ENCODE measurements at regions not wholly inside any gene's neighbourhood (a gene's known extent, or its start where the extent isn't known, plus 50 kb on each side); places are given as distances from the start of the nearest gene placed in this dataset.

GRCh38 chr3:70899816-70900215 is 587.4 kb upstream of the MDFIC2 start:
- DNase-seq (ENCODE audit: low spot score) = no peak

- no peak for DNase-seq (ENCODE audit: low spot score)
Measured at GRCh38 chr3:70890020-70890394, 577.6 kb upstream of the MDFIC2 start.

- peak; percentile 16 for DNase-seq (ENCODE audit: low spot score)
Measured at GRCh38 chr3:70889162-70890019, 577.0 kb upstream of the MDFIC2 start.

DNA sequence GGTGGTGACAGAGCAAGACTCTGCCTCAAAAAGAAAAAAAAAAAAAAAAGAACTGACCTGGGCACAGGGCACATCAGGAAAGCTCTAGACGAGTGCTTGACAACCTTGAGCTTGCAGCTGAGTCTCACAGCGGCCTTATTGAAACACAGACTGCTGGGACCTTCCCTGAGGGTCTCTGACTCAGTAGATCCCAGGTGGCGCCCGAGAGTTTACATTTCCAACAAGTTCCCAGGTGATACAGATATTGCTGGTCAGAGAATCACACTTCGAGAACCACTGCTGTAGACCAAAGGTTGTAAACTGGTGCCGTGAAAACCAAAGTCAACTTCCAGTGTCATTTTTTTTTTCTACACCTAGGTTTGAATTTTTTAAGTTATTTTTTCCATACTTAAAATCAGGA is 573.2 kb upstream of the MDFIC2 start:
- no peak for DNase-seq (ENCODE audit: low spot score)

DNA sequence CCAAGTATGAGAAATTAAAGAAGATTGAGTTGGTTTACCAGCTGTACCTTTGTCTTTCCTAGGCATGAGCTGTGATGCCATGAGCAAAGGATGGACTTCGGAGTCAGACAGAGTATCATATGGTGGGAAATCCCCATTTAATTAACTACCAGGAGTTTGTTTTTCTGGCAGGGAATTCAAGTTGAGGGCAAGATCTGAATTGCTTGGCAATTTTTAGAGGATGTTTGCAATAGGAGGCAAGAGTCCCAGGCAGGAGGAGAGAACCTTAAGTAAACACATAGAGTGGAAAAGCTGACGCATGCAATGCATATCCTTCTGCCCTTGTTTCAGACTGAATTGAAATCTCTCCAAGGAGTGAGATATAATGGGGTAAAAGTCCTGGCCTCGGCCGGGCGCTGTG is 569.7 kb upstream of the MDFIC2 start:
- no peak for DNase-seq (ENCODE audit: low spot score)

- DNase-seq (ENCODE audit: low spot score) = peak; percentile 15
Measured at GRCh38 chr3:70880421-70880820, 568.0 kb upstream of the MDFIC2 start.

DNA sequence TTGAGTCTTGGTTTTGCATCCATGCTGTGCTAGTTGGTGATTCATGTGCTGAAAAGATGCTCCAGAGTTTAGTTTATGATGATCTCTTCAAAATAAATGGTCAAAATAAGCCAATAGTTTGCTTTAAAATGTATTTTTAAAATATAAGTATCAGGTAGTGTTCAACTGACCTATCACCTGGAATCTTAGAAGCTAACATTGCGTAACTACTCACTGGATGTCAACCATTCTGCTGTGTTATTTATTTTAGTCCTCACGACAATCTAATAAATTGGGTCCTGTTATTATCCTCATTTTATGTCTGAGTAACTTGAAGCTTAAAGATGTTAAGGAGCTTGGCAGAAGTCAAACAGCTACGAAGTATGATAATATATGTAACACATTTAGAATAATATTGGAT is 563.7 kb upstream of the MDFIC2 start:
- DNase-seq (ENCODE audit: low spot score) = no peak

DNA sequence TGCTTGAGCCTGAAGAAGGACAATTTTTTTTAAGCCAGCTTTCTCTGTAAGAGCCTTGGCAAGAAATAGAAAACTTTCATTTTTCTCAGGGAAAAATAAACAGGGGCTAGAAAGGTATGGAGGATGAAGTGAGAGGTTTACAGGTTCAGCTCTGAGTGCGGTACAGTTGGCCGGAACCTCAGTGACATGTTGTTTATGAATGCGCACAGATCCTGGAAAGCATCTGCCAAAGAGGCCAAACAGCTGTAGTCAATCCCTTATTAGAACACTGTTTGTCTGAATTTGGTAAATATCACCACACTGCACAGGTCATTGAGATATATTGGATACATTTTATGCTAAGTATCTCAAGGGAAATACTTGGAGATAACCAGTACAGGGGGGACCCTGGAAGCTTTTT is 561.8 kb upstream of the MDFIC2 start:
- no peak for DNase-seq (ENCODE audit: low spot score)

- no peak for DNase-seq (ENCODE audit: low spot score)
Measured at GRCh38 chr3:70873686-70874085, 561.2 kb upstream of the MDFIC2 start.

DNA sequence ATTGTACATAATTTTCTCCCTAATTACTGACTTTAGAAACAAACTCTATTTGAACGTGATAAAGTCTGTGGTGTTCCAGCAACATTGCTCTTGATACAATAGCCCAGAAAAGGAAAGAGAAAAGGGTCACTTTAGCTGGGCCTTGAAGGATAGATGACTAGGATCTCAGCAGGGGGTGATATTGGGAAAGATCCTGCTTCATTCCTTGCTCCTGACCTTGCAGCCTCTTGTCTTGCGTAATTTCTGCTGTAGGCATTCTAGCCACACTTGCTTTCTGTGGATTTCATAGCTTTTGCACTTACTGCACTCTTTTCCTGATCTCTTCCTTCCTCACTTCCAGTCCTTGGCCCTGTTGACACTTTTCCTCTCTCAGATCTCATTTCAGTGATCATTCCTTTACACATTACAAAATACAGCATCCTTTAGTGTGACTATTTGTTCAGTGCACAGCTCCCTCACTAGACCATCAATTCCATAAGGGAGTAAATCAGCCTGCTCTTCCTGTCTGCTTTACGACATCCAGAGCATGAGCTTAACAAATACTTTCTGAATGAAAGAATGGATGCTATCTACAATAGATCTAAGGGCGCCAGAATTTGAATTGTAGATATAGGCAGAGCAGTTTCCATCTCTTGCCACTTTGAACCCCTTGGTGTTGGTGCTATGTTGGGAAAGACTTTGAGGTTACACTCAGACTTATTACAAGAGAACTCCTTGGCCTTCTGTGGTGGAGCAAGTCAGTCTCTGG is 559.6 kb upstream of the MDFIC2 start:
- peak; percentile 69 for DNase-seq (ENCODE audit: low spot score)

GRCh38 chr3:70870576-70870975 is 558.1 kb upstream of the MDFIC2 start:
- no peak for DNase-seq (ENCODE audit: low spot score)

GRCh38 chr3:70868561-70868960 is 556.1 kb upstream of the MDFIC2 start:
- DNase-seq (ENCODE audit: low spot score) = no peak

- no peak for DNase-seq (ENCODE audit: low spot score)
Measured at GRCh38 chr3:70863049-70863448, 550.6 kb upstream of the MDFIC2 start.

DNA sequence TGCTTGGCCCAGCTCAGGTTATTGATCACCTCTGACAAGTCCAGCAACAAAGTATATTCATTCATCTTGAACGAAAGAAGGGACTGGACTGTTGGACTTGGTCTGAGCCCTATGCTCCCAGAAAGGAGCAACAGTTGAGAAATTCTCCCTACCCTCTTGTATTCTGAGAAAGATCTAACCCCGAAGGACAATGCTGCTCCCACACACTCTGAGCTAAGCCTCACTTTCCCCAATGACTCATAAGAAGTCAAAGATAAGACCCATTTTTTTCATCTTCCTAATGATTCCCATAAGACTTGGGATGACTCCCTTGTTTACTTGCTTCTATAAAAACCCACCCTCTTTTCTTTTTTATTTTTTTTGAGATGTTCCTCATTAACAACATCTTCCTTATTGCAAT is 549.4 kb upstream of the MDFIC2 start:
- peak; percentile 70 for DNase-seq (ENCODE audit: low spot score)

- peak; percentile 53 for DNase-seq (ENCODE audit: low spot score)
Measured at GRCh38 chr3:70861234-70861633, 548.8 kb upstream of the MDFIC2 start.

DNA sequence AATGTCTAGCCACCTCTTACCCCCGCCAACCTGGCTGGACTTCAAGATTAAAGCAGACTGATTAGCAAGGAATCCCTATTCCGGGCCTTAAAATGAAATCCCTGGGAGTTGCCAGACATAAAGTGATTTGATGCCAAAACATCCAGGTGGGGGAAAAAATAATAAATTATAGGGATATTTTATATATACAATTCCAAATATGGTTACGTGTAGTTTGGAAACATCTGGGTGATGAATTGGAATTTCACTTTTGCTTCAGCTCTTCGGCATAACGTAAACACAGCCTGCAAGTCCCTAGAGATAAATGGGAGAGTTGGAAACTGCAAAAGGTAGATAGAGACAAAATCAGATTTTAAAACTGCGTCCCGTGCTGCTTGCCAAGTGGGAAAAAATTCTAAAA is 545.5 kb upstream of the MDFIC2 start:
- no peak for DNase-seq (ENCODE audit: low spot score)

DNA sequence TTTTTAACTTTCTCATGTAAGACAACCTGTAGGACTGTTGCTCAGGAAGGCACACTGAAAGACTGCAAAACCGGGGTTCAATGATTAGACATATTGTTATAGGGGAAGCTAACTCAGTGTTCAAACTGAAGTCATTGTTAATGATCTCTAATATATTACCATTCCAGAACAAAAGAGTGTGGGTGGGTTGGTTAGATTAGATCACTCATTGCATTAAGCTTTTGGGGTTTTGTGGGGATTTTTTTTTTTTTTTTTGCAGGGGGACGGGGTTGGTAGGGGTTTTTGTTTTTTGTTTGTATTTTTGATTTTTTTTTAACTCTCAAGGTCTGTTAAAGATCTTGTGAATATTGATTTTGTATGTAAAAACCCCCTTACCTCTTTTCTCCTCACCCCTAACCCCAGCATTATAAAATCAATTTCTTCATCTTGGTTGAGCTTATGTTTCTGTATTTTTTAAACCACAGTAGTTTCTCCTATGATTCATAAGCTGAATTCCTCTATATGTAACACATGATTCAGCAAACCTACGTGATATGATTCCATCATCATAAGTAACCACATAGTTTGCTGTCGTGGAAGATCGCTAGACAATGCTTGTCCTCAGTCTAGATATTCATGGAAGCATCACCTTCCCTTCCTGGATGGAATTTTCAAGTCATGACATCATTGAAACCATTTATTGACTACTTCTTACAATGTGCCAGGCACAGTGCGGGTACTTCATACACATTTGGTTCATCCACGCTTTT is 544.1 kb upstream of the MDFIC2 start:
- DNase-seq (ENCODE audit: low spot score) = peak; percentile 49

GRCh38 chr3:70855149-70855548 is 542.7 kb upstream of the MDFIC2 start:
- no peak for DNase-seq (ENCODE audit: low spot score)

DNA sequence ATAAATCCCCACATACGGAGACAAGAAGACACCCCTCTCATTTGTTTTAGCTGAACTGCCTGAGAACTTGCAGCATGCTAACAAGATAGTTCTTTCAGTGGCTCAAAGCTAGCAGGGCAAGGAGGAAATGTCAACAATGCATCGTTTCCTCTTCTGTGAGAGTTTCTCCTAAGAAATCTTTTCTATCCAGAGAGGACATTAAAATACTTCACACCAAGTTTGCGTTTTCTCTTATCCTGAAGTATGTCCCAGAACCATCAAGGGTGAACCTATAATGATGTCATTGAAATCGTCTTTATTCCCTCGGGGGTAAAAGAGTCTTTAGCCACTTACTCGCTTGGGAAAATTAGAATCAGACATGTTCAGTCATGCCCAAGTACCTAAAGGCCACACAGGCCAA is 541.7 kb upstream of the MDFIC2 start:
- no peak for DNase-seq (ENCODE audit: low spot score)

- peak; percentile 8 for DNase-seq (ENCODE audit: low spot score)
Measured at GRCh38 chr3:70853161-70853944, 540.9 kb upstream of the MDFIC2 start.

DNA sequence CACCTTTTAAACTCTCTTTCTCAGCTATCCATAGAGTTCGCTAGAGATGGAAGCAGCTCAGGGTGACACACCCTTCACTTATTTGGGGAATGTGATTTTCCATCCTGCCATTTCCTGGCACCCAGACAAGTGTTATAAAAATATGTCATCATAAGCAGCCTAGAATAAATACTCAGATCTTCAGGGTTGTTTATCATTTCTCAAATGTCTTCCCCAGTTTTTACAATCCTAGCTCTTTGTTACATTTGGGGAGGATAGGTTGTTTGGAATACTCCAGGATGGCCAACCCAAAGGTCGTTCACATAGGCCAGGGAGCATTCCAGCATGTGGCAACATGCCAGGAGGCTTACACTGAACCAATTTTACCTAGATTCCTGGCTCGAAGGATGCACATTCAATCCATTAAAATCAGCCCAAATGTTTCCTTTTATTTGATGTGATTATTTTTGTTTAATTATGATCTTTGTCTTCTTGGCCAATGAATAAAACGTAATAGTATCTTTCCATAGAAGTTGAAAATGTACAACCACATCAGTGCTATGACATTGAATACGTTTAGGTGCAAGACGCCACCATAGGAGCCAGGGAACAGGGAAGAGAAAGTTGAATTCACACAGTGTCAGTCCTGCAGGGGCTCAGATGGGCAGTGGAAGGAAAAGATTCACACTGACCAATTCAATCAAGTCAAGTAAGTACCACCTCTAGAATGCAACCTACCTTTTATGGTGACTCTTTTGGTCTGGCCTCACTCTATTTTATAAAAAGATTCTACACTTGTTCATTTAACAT is 537.7 kb upstream of the MDFIC2 start:
- peak; percentile 82 for DNase-seq (ENCODE audit: low spot score)
